HCT116 (cell line): ENCODE measurements at regions not wholly inside any gene's neighbourhood (a gene's known extent, or its start where the extent isn't known, plus 50 kb on each side); places are given as distances from the start of the nearest gene placed in this dataset.

ENCODE experiments used
- ATAC-seq: fragments of 200-7000 bp; cut with Tn5 transposase; 2 replicates; pipeline ENCODE4 v1.9.1; 2020; ENCODE audit warnings: mild to moderate bottlenecking, moderate library complexity
- BruUV-seq: library from RNA; stranded (reverse); fragments of 400-500 nt; replicated peaks from 2 replicates; lab custom pipeline; 2021; lab: Mats Ljungman, UMichigan
- CTCF ChIA-PET: fragments of 300-600 bp; sonication (Branson Sonifier 250); formaldehyde crosslinking; loops from one replicate; lab custom pipeline; 2021; ENCODE audit warnings: antibody characterized with exemption; lab: Charles Lee
- POLR2A ChIA-PET: fragments of 300-600, 350-600 bp; sonication (Branson Sonifier 250); formaldehyde crosslinking; loops from one replicate; lab custom pipeline; 2021; ENCODE audit warnings: antibody characterized with exemption; lab: Charles Lee
- RAD21 ChIA-PET, 2 experiments: fragments of 300-600 bp; sonication (Branson Sonifier 250); formaldehyde crosslinking; loops; one replicate each; lab custom pipeline; 2023; ENCODE audit warnings: low total read pairs in 2 of 2; ENCODE audit not compliant: uncharacterized antibody in 2 of 2, unreplicated experiment in 2 of 2, low non-redundant PET in 1 of 2; lab: Charles Lee
- DNase-seq: peaks from one replicate; pipeline ENCODE4 v3.0.0-alpha.2; 2010; ENCODE audit warnings: low read depth, low spot score
- H2AFZ ChIP-seq: fragments of 200-600 bp; shearing (Covaris generic), sonication (generic); 2 replicates; pipeline ENCODE4 v1.6.1; 2017; ENCODE audit warnings: low read depth, mixed run types, mixed read lengths, antibody characterized with exemption, low read length; ENCODE audit not compliant: poor library complexity, severe bottlenecking
- H3K27ac ChIP-seq: 2 replicates; pipeline ENCODE4 v1.5.1; 2012; ENCODE audit warnings: low read depth, low read length
- H3K27me3 ChIP-seq: fragments of 200-600 bp; sonication (generic); 2 replicates; pipeline ENCODE4 v1.6.1; 2016; ENCODE audit warnings: mixed run types, low read length, mixed read lengths; ENCODE audit not compliant: insufficient read depth
- H3K36me3 ChIP-seq, 2 experiments: fragments of 200-500 bp in 1 of 2; fragments of 200-600 bp in 1 of 2; sonication (Bioruptor generic) in 1 of 2; sonication (generic) in 1 of 2; 2 replicates each; pipeline versions ENCODE4 v1.5.1 to v1.6.1; 2014 to 2016; ENCODE audit warnings: low read length in 2 of 2, inconsistent platforms in 1 of 2, mixed read lengths in 1 of 2, mixed run types in 1 of 2; ENCODE audit not compliant: insufficient read depth in 2 of 2, control insufficient read depth in 1 of 2
- H3K4me1 ChIP-seq, 2 experiments: fragments of 200-600 bp in 1 of 2; sonication (generic) in 1 of 2; 2 replicates each; pipeline versions ENCODE4 v1.5.1 to v1.6.1; 2012 to 2017; ENCODE audit warnings: low read length in 2 of 2, inconsistent platforms in 1 of 2, mild to moderate bottlenecking in 1 of 2, mixed read lengths in 1 of 2, mixed run types in 1 of 2, moderate library complexity in 1 of 2; ENCODE audit not compliant: insufficient read depth in 2 of 2, control insufficient read depth in 1 of 2
- H3K4me2 ChIP-seq: fragments of 200-600 bp; sonication (generic); 2 replicates; pipeline ENCODE4 v1.6.1; 2017; ENCODE audit warnings: mixed run types, low read length, mixed read lengths
- H3K4me3 ChIP-seq, 2 experiments: fragments of 200-600 bp in 1 of 2; sonication (generic) in 1 of 2; replicated peaks in 1 of 2; 2 replicates each; pipeline ENCODE4 v1.5.1; 2011 to 2016; ENCODE audit warnings: low read length in 2 of 2, control low read depth in 1 of 2, low read depth in 1 of 2, mild to moderate bottlenecking in 1 of 2, mixed read lengths in 1 of 2, mixed run types in 1 of 2
- H3K79me2 ChIP-seq: fragments of 200-600 bp; sonication (generic); 2 replicates; pipeline ENCODE4 v1.6.1; 2017; ENCODE audit warnings: mild to moderate bottlenecking, mixed run types, low read length, moderate library complexity, mixed read lengths; ENCODE audit not compliant: insufficient read depth
- H3K9ac ChIP-seq: fragments of 200-600 bp; sonication (generic); 2 replicates; pipeline ENCODE4 v1.6.1; 2016; ENCODE audit warnings: low read length, mixed read lengths
- H3K9me2 ChIP-seq: fragments of 200-600 bp; sonication (generic), shearing (Covaris generic); 2 replicates; pipeline ENCODE4 v1.6.1; 2017; ENCODE audit warnings: mixed run types, mild to moderate bottlenecking, moderate library complexity; ENCODE audit not compliant: insufficient read depth
- H3K9me3 ChIP-seq, 2 experiments: fragments of 200-500 bp in 1 of 2; fragments of 200-600 bp in 1 of 2; sonication (Bioruptor generic) in 1 of 2; sonication (generic) in 1 of 2; 2 replicates each; pipeline ENCODE4 v1.6.1; 2014 to 2017; ENCODE audit warnings: low read length in 2 of 2, mixed read lengths in 2 of 2, inconsistent platforms in 1 of 2, low read depth in 1 of 2, mild to moderate bottlenecking in 1 of 2, mixed run types in 1 of 2, moderate library complexity in 1 of 2; ENCODE audit not compliant: control insufficient read depth in 1 of 2, insufficient read depth in 1 of 2
- H4K20me1 ChIP-seq: fragments of 200-600 bp; sonication (generic), shearing (Covaris generic); 2 replicates; pipeline ENCODE4 v1.6.1; 2017; ENCODE audit warnings: mixed run types, mild to moderate bottlenecking, moderate library complexity; ENCODE audit not compliant: insufficient read depth
- EZH2 ChIP-seq: fragments of 200-600 bp; sonication (generic); IDR thresholded peaks from 2 replicates; pipeline ENCODE4 v1.6.1; 2017; ENCODE audit warnings: antibody characterized with exemption, mixed run types
- EZH2phosphoT487 ChIP-seq: fragments of 200-600 bp; IDR thresholded peaks from 2 replicates; pipeline ENCODE4 v1.6.1; 2018; ENCODE audit warnings: antibody characterized with exemption, borderline replicate concordance
- JUND ChIP-seq: IDR thresholded peaks from 2 replicates; pipeline ENCODE4 v1.6.1; 2012
- RAD21 ChIP-seq: IDR thresholded peaks from 2 replicates; pipeline ENCODE4 v1.6.1; 2012; ENCODE audit warnings: low read depth, mild to moderate bottlenecking
- TCF7L2 ChIP-seq: IDR thresholded peaks from 2 replicates; pipeline ENCODE4 v1.7.0; 2011; ENCODE audit warnings: borderline replicate concordance, inconsistent platforms; ENCODE audit not compliant: insufficient read depth, insufficient read length; ENCODE audit errors: extremely low read depth
- ZFX ChIP-seq: fragments of 450-650 bp; IDR thresholded peaks from 2 replicates; pipeline ENCODE4 v1.6.1; 2017
- intact Hi-C: fragments of 100-400 bp; cut with micrococcal nuclease; formaldehyde crosslinking; loops from 2 replicates; pipeline ENCODE4 v1.10.0; 2022
- TF ChIP-seq, protein P1 (sequence below): IDR thresholded peaks from 2 replicates; pipeline ENCODE4 v1.6.1; 2012
- TF ChIP-seq, protein P2 (sequence below): IDR thresholded peaks from 2 replicates; pipeline ENCODE4 v1.6.1; 2012
- TF ChIP-seq, protein P3 (sequence below), 3 experiments: fragments of 200-600 bp in 1 of 3; sonication (generic) in 1 of 3; IDR thresholded peaks in 2 of 3; conservative IDR thresholded peaks in 1 of 3; 2 replicates each; pipeline ENCODE4 v1.5.1; 2012 to 2017; ENCODE audit warnings: low read depth in 2 of 3, low read length in 2 of 3, antibody characterized with exemption in 1 of 3, borderline replicate concordance in 1 of 3, control low read depth in 1 of 3, mild to moderate bottlenecking in 1 of 3, mixed read lengths in 1 of 3, mixed run types in 1 of 3, moderate library complexity in 1 of 3; ENCODE audit not compliant: insufficient read depth in 1 of 3

DNA sequence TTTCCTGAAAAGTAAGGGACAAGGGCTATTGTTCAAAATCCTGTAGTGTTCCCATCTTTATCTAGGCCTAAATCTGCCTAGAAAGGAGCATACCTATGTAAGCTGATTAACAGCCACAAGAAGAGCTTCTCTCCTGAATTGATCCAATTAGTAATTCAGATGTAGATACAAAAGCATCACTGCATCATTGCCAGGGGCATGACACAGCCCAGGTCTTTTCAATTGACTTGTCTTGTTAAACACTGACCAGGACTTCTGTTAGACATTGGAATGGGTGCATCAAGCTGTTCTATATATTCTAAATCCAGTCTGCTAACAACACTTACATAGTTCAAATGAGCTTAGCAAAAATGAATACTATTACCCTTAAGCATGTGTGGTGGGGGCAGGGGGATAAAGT, 589.2 kb downstream of the INHBA start:
- H3K4me1 ChIP-seq = no peaks in the 10 kb centered on the region
- DNase-seq (no peak), ATAC-seq (no peak)
- TF ChIP-seq ZFX = no peak
- no peak for TF ChIP-seq EZH2
- no peak for TF ChIP-seq TCF7L2
- TF ChIP-seq, protein P1, sequence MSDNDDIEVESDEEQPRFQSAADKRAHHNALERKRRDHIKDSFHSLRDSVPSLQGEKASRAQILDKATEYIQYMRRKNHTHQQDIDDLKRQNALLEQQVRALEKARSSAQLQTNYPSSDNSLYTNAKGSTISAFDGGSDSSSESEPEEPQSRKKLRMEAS = no peak
- no peak for TF ChIP-seq EZH2phosphoT487
- TF ChIP-seq, protein P2, sequence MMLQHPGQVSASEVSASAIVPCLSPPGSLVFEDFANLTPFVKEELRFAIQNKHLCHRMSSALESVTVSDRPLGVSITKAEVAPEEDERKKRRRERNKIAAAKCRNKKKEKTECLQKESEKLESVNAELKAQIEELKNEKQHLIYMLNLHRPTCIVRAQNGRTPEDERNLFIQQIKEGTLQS = no peak
- TF ChIP-seq, protein P3, sequence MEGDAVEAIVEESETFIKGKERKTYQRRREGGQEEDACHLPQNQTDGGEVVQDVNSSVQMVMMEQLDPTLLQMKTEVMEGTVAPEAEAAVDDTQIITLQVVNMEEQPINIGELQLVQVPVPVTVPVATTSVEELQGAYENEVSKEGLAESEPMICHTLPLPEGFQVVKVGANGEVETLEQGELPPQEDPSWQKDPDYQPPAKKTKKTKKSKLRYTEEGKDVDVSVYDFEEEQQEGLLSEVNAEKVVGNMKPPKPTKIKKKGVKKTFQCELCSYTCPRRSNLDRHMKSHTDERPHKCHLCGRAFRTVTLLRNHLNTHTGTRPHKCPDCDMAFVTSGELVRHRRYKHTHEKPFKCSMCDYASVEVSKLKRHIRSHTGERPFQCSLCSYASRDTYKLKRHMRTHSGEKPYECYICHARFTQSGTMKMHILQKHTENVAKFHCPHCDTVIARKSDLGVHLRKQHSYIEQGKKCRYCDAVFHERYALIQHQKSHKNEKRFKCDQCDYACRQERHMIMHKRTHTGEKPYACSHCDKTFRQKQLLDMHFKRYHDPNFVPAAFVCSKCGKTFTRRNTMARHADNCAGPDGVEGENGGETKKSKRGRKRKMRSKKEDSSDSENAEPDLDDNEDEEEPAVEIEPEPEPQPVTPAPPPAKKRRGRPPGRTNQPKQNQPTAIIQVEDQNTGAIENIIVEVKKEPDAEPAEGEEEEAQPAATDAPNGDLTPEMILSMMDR (IDR thresholded peaks at IDR 0.05 in 2 of 3, conservative IDR thresholded peaks at IDR 0.05 in 1 of 3; ENCODE audit: borderline replicate concordance in 1 of 3, insufficient read depth in 1 of 3, low read depth in 2 of 3, low read length in 2 of 3) = no peak
- TF ChIP-seq RAD21 = no peak
- TF ChIP-seq JUND = no peak
- 0 out of 4 replicates have a peak, but pooled peaks cover 0 to 3% of the 10 kb centered on the region in 2 experiments for H3K9me3 ChIP-seq
- RAD21 ChIA-PET = no interaction called here
- H3K79me2 ChIP-seq = no peaks in the 10 kb centered on the region
- H3K36me3 ChIP-seq = no peaks in the 10 kb centered on the region
- no peaks in the 10 kb centered on the region for H3K9me2 ChIP-seq
- H3K4me3 ChIP-seq = no peak overlapping the region
- H3K4me2 ChIP-seq = no peak overlapping the region
- POLR2A ChIA-PET = no interaction called here
- no peak overlapping the region for H3K9ac ChIP-seq
- no peak overlapping the region for H3K27ac ChIP-seq
- no peak overlapping the region for H2AFZ ChIP-seq
- H4K20me1 ChIP-seq = no peaks in the 10 kb centered on the region
- H3K27me3 ChIP-seq = no peaks in the 10 kb centered on the region
- intact Hi-C loops = no loop called here
- CTCF ChIA-PET = no interaction called here
- no TSS peak for BruUV-seq
